LNCaP clone FGC (cell line): ENCODE measurements at regions not wholly inside any gene's neighbourhood (a gene's known extent, or its start where the extent isn't known, plus 50 kb on each side); places are given as distances from the start of the nearest gene placed in this dataset.

Experiments used
- DNase-seq: peaks from one replicate; pipeline ENCODE4 v3.0.0-alpha.2; 2011; ENCODE audit warnings: low read depth
- H3K4me3 ChIP-seq: 2 replicates; pipeline ENCODE4 v1.5.1; 2011; ENCODE audit warnings: mild to moderate bottlenecking, low read depth, low read length, control low read depth
- TF ChIP-seq, protein P1 (sequence below): IDR thresholded peaks from 2 replicates; pipeline ENCODE4 v1.5.1; 2012; ENCODE audit warnings: mild to moderate bottlenecking; ENCODE audit not compliant: control insufficient read depth, insufficient read depth; ENCODE audit errors: extremely low read depth

DNA sequence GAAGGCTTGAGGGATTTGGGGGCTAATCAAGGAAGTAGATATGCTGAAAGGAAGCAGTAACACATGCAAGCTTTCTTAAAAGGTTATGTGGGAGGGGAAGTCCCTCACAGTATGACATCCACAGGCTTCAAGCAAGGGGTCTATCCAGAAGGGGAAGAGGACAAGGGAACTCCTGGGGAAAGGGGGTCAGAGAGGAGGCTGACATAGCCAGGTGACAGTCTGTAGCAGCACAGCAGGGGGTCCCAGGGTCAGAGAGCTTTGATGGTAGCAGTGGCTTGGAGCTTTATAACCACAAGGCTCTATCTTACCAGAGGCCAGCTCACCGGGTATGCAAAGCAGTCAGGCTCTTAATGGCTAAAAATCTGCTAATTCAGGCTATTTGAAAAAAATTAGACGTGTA lies 150.6 kb upstream of the NSMCE3 start:
- no peak for DNase-seq
- TF ChIP-seq, protein P1, sequence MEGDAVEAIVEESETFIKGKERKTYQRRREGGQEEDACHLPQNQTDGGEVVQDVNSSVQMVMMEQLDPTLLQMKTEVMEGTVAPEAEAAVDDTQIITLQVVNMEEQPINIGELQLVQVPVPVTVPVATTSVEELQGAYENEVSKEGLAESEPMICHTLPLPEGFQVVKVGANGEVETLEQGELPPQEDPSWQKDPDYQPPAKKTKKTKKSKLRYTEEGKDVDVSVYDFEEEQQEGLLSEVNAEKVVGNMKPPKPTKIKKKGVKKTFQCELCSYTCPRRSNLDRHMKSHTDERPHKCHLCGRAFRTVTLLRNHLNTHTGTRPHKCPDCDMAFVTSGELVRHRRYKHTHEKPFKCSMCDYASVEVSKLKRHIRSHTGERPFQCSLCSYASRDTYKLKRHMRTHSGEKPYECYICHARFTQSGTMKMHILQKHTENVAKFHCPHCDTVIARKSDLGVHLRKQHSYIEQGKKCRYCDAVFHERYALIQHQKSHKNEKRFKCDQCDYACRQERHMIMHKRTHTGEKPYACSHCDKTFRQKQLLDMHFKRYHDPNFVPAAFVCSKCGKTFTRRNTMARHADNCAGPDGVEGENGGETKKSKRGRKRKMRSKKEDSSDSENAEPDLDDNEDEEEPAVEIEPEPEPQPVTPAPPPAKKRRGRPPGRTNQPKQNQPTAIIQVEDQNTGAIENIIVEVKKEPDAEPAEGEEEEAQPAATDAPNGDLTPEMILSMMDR = no peak

DNA sequence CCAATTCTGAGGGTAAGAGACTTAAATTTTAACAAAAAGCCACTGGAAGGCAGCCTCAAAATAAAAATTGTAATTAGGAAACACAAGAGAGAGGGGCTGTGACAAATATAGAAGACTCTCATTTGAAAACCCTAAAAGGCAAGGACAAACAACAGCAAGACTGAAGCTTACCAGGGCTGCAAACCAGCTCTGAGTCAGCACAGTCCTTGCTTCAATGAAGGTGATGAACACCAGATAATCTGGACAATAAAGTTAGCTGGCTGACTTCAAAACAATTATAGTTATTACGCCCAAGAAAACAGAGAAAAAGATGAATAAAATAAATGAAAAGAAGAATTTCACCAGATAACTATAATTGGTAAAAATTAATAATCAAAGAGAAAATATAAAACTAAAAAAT lies 149.3 kb upstream of the NSMCE3 start:
- no peak overlapping the region for H3K4me3 ChIP-seq
- DNase-seq = no peak
- TF ChIP-seq, protein P1 = no peak

More for the DNA sequence above, 150.6 kb upstream of the NSMCE3 start:
- no peak overlapping the region for H3K4me3 ChIP-seq

DNA sequence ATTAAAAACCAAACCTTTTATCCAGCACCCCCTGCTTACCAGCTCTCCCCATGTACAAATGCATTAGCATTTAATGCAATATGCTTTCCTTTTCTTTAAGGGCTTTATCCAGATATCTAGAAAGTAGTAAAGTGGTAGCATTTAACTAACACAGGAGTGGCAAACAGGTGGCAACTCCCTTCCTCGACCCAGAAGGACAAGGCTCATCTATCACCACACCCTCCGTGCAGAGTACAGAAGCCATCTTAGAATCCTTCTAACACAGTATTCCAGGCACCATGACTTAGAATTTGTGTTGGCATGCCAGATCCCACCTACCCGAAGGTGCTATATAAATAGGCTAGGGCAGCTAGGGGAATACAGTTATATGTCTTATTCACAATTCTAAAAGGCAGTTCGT lies 148.6 kb upstream of the NSMCE3 start:
- DNase-seq = no peak
- TF ChIP-seq, protein P1 = no peak

DNA sequence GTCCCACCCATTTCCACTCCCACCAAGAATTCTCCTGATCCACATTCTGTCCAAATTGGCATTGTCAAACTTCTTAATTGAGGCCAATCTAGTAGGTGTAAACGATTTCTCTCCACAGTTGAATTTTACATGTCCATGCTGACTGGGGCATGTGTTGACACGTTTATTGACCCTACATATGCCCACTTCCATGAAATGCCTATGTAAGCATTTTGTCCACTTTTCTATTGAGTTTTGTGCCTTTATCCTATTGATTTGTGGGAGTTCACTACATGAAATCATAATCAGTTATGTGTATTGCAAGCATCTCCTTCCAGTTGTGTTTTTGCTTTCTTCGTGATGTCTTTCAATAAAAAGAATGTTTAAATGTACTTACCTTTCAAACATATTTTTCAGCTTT lies 141.7 kb upstream of the NSMCE3 start:
- TF ChIP-seq, protein P1 = no peak
- DNase-seq = no peak
- H3K4me3 ChIP-seq = no peak overlapping the region

More for the DNA sequence above, 148.6 kb upstream of the NSMCE3 start:
- H3K4me3 ChIP-seq = no peak overlapping the region

DNA sequence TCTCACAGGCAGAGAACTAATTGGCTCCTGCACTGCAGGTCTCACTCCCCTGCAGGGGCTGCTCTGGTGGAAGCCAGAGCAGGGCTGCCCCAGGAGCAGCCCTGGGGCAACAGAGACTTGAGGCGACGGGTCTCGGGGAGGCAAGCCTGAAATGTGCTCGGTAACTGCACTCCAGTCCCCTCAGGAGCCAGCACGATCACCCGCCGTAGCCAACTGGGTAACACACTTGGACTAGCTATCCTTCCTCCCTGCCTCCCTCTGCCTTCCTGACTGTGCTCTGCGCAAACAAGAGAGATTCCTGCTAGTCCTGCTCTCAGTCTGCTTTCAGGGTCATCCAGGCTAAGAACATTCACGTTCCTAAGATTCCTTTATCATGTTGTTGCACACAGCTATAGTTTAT lies 140.7 kb upstream of the NSMCE3 start:
- no peak for DNase-seq
- no peak overlapping the region for H3K4me3 ChIP-seq
- TF ChIP-seq, protein P1 = no peak

DNA sequence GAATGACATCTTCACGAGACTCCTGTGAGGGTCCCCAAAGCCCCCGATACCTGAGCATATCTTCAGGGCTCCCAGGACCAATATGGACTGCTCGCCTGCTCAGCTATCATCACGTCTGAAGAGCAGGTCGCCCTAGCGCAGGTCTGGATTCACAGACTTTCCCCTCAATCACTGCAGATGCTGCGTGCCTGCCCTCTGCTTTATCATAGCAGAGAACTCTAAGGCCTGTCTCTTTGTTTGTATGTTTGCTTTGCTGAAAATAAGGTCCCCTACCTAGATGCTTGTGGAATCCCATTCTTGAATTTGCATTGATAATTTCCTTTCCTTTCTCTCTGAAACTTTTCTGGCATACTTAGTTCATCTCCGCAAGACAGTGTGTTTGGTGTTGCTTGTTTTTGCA lies 140.3 kb upstream of the NSMCE3 start:
- TF ChIP-seq, protein P1 = no peak
- no peak overlapping the region for H3K4me3 ChIP-seq
- no peak for DNase-seq

DNA sequence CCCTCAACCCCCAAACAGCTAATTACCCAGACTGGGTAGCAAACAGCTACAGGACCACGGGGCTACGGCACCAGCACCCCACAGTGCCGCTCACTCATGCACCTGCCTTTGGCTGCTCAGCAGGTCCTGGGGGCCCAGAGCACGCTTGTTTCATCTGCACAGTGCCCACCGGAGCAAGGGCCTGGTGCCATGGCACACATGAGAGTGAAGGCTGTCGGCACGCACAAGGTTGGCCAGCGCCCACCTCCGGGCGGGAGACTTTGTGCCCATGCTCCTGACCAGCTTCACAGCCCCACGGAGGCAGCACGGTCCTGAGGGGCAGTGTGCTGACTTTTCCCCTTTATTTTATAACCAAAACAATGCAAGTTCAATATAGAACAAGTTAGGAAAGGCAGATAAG lies 135.9 kb upstream of the NSMCE3 start:
- TF ChIP-seq, protein P1 = no peak
- H3K4me3 ChIP-seq = no peak overlapping the region

More for the DNA sequence above, 135.9 kb upstream of the NSMCE3 start:
- no peak for DNase-seq
